Activated CD8-positive, alpha-beta memory T cell treated with anti-CD3 and anti-CD28 coated beads for 4 hours (primary cell): ENCODE measurements at regions not wholly inside any gene's neighbourhood (a gene's known extent, or its start where the extent isn't known, plus 50 kb on each side); places are given as distances from the start of the nearest gene placed in this dataset.
"Not testable (repeated sequence)": the region's sequence is repeated elsewhere in the genome, so short reads cannot be mapped to it uniquely, and the experiment has no call there.

Source experiments
- DNase-seq, 2 donors: peaks; one replicate each; pipeline ENCODE4 v3.0.0-alpha.2; 2020; ENCODE audit warnings: low read depth in 2 of 2

DNA sequence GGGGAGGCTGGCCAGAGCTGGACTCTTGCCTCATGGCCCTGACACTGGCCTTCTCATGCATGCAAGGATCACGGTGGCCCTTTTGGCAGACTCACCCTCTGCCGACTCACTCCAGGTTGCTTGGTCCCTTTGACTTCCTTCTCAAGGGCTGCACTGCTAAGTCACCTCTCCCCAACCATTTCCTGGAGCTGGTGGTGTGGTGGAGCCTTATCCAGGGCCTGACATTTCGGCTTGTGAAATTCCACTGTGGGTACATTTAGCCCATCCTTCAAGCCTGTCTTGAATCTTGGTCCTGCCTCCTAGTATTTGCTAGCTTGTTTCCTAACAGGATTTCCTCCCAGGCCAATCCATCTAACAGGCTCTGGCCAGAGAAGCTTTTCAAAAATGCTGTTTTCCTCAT lies 52.6 kb upstream of the JUN start:
- no peak for DNase-seq

DNA sequence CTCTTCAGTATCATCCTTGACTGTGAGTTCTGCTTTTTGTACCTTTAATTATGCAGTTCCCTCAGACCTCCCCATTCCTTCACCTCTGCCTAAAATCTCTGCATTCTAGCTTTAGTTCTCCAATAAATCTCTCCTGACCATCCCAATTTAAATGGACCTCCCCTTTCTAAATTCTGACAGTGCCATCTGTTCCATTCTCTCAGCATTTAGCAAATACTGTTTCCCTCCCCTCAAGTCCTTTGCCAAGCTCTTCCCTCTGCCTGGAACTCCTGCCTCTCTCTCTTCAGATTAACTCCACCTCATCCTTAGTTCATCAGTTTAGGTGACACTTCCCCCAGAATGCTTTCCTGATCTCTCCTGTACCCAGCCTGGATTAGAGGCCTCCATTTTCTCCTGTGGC lies 54.0 kb upstream of the JUN start:
- DNase-seq: no peak

DNA sequence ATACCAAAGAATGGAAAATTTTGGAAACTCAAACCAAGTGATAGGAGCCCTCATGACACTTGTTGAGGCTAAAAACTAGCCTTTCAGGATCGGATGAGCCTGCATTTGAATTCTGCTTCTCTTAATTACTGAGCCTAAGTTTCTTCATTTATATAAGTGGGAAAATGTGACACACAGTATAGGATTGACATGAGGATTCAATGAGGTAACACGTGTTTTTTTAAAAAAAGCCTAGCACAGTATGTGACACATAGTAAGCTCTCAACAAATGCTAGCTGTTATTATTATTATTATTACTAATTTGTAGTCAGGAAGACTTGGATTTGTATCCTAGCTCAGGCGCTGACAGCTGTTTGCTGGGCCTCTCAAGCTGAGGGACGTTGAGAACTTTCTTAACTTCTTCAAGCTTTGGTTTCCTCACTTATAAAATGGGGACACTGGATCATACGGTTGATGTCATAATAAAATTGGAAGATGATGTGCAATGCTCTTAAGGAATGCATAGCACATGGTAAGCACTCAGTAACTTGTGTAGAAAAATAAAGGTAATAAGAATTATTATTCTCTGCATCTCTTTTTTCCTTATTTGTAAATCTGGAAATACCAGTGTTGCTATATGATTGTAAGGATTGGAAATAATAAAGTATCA lies 55.4 kb upstream of the JUN start:
- DNase-seq: no peak

DNA sequence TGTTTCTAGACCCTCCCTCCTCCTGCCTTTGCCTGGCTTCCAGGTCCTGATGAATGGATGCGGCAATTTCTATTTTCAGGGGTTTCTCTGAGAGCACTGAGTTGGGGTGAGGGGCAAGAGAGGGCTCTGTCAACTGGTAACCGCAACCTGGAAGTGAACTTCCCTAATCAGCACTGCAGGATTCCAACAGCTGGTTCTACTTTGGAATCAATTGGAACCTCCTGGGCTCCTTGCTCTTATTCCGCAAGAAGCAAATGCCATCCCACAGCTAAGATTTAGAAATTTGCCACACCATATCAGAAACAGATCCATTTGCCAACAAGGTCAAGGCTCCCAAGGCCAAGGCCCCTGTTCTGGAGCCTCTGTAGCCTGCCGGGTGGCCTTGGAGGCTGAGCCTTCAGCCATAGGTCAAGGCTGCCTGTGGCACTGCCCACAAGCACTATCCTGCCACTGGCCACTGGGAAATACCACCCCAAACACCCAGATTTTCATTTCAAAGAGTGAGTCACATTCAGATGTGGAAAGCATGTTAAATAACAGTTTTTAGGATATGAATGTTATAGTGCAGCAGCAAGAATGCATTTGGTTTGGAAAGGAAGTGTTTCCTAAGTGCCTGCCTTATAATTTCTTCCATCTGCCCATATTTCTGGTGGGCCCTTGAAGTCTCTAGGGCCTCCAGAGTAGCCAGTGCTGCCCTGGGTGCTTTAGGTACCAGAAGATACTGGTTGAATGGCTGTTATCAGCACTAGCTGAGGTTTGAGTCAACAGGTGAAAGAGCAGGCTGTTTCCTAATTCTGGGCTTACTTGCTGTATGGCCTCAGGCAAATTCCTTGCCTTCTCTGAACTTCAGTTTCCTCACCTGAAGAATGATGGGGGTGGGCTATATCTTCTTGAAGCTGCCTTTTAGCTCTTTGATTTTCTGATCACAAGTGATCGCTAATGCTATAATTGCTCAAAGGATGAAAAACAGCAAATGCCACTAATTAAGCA lies 56.3 kb upstream of the JUN start:
- DNase-seq: no peak

DNA sequence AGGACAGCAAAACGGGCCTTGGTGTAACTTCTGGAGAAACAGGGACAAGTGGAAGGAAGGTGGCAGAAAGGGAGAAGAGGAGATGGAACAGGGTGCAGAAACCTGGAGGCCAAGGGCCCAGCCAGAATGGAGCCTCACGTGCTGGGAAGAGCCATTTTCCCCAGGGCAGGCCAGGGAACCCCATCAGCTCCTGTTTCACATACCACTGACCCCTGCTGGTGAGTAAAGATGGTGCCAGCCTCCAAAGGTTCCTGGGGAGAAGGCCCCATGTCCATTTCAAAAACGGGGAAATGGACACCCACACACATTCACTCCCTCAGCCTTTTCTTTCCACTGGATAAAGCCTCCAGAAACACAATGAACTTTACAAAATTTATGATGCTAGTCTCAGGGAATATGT lies 57.6 kb upstream of the JUN start:
- DNase-seq: no peak

DNA sequence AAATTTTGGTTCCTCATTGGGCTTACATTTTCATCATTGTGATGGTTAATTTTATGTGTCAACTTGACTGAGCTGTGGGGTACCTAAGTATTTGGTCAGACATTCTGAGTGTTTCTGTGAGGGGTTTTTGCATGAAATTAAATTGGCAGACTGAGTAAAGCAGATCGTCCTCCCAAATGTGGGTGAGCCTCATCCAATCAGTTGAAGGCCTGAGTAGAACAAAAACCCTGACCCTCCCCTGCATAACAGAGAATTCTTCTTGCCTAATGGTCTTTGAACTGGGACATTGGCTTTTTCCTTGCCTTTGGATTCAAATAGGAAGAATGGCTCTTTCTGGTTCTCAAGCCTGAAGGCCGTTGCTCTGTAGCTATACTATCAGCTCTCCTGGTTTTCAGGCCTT lies 59.1 kb upstream of the JUN start:
- DNase-seq: no peak

DNA sequence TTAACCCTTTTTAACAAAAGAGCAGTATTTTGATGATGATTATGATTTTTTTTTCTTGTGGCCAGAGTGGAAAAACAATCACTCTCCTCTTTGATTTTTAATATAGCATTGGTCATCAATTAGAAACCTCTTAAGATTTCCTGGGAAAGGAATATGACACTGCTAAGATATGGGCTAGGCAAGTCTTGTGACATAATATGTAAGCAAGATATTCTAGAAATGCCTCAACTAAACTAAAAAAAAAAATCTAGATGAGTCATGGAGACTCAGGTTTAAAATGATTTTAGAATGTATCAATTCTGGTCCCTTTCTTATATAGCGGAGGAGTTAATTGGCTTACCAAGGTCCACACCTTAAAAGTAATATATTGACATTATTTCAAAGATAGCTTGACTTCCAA lies 60.3 kb upstream of the JUN start:
- DNase-seq: no peak

DNA sequence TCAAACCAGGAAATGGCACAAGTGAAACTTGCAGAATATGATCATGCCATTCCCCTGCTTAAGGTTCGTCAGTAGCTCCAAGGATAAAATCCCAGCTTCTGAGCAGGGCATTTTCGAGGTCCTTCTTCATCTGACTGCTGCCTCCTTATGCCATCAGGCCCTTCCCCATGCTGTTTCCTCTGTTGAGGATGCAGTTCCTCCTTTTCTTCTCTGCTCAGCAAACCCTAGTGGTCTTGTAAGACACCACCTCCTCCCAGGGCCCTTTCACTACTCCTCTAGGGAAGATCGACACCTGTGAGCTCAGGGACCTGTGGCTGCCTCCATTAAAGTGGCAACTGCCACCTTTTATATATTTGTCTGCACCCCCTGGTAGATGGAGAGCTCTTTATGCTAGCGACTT lies 62.1 kb upstream of the JUN start:
- no peak for DNase-seq

DNA sequence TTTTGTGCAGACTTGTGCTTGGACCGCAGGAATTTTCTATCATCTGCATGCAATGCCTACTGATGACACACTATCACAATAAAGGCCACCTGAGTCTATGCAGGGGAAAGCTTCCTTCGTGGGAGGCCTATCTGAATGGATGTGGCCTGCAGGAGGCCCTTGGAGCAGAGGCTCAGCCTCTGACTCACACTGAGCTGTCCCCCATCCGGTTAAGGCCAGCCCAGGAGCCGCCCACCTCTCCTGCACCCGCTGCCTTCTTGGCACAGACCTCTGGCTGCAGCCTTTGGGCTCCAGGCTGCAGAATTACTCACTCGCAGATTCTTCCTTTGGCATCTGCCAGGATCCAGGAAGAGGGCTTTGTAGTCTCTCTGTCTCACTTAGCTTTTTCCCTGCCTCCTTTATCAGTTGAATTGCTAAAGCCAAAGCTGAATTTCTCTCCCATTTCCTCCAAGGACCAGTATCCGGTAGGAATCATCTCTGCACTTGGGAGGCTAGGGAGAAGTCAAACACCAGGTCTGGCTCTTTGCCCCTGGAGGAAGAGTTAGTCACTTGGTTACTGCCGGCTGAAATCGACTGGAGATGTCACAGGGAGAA lies 65.1 kb upstream of the JUN start:
- DNase-seq: no peak

DNA sequence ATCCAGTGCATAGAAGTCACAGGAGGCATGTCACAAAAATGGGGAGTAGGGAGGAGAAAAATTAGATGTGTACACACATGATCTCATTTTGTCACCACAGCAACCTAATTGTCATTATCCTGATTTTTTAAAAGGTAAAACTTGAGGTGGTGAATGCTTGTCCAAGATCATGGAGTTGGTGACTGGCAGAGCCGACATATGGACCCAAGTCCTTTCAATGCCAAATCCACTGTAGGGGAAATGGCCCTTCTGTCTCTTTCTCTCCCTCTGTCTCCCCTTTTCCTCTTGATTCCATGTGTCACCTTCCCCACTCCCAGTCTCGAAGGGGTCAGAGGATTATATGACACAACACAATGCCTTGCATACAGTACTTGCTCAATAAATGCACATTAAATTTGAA lies 65.7 kb upstream of the JUN start:
- DNase-seq: no peak

DNA sequence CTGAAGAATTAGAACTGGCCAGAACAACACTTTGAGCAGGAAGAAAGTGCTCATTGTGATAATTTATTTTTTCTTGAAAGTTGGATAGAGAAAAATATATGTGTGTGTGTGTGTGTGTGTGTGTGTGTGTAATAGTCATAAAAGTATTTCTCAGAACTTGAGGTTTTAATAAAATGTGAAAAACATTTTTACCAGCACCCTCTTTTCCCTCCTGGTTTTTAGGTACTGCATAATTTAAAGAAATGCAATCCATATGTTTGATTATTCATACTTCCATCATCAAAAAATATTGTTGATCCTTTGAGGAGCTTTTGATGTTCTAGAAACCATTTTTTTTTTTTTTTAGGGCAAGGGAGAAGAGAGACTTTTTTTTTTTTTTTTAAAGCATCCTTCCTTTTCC lies 66.8 kb upstream of the JUN start:
- no peak for DNase-seq

DNA sequence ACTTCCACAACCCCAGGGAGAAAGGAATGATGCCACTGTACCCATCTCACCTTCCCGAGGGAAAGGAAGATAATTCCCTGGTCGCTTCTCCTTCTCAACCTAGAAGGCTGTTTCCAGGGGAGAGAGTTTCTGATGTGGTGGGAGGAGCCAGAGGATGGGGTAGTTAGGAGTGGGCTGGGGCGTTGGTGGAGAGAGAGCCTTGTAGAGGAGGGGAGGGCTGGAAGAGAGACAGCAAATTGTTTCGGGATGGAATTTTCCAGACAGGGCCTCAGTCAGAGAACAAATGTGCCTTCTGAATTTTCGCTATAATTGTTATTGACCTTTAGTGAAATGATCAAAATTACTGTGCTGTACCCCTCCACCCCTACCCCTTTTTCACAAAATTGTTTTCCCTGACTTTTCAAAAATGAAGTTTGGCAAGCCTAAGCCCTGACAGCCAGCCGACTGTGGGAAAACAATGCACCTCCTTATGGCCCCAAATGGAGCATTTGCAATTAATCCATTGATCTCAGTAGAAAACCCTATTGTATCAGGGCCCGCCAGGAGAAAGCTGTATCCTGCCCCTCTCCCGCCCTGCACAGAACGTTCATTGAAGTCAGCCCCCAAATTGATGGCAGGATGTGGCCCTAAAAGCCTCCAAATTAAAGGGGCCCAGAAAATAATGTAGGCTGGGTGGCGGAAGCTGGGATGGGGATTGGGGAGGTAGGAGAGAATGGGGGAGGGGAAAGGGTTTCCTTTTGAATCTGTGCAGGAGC lies 69.1 kb upstream of the JUN start:
- DNase-seq: no peak

DNA sequence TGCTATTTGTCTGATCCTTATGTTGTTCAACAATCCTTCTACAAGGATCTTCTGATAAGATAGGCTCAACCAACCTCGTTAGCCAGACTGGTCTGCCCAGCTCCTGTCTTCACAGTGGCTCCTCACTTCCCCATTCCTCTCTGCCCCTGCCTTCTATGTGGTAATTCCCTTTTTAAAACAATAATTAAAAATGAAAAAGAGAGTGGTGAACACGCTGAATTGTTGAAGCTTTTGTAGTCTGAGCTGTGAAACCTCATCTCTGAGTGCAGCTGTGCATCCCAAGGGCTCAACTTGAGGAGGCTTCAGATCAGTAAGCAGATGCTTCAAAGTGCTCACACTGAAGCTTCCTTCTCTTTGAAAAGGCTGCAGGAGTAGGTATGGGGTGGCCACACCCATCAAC lies 70.7 kb upstream of the JUN start:
- no peak for DNase-seq

DNA sequence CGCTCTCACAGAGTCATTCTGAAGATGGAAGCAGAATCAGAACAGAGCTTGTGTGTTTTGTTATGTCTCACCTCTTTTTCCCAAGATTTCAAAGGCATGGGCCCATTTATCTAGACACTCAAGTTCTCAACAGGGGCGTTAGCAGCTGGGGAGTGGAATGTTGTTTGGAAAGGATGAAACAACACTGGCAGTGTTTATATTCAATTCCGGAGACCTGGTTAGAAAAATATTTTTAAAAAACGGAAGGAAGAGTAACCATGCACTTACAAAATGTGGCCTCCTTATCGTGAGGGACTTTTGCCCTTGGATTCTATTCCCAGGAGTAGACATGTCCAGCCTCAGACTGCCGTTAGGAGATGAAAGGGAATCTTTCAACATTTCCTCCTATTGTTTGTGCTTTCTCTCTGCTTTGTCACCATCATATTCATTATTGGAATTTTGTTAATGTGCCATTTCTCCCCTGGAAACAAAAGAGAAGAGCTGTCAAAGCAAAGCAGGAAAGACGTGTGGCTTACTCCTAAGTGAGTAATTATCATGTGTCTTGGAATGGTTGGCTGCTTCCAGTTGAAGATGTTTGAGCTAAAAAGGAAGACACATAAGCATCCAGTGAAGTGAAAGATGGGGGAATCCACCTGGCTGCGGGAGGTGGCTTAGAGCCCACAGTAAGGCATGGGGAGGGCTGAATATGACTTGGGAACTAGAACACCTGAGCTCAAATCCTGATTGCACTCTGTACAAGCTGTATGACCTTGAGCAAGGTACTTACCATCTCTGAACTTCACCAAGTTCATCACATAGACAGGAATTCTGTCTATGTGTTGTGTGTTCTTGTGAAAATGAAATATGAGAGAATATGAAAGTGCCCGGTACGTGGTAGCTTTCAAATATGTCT lies 71.7 kb upstream of the JUN start:
- DNase-seq: no peak

DNA sequence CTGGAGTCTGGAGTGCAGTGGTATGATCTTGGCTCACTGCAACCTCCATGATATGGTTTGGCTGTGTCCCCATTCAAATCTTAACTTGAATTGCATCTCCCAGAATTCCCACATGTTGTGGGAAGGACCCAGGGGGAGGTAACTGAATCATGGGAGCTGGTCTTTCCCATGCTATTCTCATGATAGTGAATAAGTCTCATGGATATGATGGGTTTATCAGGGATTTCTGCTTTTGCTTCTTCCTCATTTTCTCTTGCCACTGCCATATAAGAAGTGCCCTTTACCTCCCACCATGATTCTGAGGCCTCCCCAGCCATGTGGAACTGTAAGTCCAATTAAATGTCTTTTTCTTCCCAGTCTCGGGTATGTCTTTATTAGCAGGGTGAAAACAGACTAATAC lies 72.4 kb upstream of the JUN start:
- DNase-seq: not testable (repeated sequence)

DNA sequence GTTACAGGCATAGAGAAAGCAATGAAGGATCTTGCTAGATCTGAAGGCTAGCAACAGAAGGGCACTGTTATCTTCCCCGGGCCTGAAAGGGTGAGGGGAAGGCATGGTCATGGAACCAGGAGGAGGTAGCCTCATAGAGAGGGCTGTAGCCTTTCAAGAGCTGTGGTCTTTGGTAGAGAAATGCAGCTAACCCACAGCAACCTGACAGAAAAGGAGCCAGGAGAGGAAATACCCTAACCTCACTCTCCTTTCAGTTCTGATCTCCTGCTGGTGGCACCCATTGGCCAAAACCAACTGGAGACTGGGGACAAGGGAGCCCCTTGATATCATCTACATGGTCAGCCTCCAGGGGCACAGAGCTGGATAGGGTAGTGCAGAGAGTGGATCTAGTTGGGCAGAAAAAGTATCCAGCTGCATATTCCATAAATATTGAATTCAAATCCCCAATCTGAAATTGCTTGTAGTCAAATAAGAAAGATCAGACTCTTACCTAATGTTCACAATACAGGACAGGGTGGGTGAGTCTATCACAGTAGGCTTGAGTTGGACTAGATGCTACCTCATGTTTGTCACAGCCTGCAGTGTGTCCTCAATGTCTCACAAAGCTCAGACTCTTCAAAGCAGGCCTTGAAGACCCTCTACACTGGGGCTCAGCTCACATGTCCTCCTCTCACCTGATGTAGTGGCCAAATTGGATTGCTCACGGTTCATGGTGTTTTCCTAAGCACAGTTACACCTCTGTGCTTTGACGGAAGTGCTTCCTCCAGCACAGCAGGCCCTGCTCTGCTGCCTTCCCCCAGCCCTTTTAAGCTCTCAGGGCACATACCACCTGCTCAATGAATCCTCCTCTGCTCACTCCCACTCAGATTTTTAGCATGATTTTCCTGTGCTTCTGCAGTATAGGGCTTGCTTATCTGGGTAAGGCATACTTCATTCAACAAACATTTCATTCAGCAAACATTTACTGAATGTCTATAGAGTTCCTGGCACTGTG lies 74.1 kb upstream of the JUN start:
- DNase-seq: no peak

DNA sequence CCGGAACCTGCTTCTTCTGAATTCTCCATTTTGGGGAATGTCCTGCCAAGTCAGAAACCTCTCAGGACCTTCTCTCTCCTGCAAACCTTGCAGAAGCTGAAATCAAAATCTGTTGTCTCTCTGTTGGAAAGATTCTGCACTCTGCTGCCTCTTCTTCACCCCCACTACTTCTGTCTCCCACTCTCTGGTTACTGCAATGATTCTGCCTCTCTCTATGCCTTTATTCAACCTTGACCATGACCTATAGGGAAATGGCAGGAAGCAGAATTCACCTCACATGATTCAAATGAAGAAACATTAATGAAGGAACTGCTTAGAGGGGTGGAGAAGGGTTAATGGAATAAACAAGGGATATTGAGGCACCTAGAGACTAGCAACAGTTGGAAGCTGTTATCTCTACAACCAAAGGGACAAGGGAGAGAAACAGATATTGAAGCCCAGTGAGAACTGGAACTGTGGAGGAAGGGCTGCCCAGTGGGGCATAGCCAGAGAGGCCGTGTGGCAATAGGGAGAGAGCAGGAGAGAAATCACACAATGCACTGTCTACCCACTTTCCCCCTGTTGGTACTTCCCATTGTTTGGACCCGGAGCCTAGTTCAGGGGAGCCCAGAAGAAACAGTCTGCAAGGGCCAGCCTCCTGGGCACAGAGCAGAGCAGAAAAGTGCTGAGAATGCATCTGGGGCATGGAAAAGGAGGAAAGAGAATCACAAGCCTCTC lies 76.1 kb upstream of the JUN start:
- DNase-seq: no peak

DNA sequence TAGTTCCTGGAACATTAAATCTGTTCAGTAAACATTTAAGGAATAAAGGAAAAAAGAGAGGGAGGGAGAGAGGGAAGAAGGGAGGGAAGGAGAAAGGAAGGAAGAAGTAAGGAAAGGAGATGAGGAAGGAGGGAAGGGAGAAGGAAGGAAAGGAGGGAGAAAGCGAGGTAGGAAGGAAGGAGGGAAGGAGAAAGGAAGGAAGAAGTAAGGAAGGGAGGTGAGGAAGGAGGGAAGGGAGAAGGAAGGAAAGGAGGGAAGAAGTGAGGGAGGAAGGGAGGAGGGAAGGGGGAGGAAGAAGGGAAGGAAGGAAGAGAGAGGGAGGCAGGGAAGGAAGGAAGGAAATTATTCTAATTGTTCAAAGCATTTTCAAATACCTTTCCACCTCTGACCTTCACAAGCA lies 77.2 kb upstream of the JUN start:
- DNase-seq: no peak

DNA sequence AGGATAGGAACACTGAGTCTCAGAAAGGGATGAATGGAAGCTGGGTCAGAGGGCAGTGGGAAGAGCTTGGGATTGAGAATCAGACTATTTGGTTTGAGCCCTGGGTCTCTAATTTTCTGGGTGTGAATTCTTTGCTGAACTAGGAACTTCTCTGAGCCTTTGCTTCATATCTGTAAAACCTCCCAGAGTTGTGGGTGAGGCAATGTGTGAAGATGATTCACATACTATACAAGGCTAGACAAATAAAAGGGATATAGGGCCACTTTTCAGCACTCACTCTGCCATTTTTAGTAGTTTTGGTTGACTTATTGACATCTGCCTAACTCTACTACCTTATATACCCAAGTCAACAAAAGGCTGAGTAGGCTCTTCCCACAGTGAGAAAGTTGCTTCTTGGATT lies 77.7 kb upstream of the JUN start:
- DNase-seq: no peak
